T-helper 1 cell treated with Interleukin-12 subunit alpha and Interleukin-12 subunit beta and Interleukin-4 antibody, amounts not matched to agents 30 ng/mL and 1 ng/mL, for 36 hours (primary cell): ENCODE measurements at regions not wholly inside any gene's neighbourhood (a gene's known extent, or its start where the extent isn't known, plus 50 kb on each side); places are given as distances from the start of the nearest gene placed in this dataset.
"Not testable (repeated sequence)": the region's sequence is repeated elsewhere in the genome, so short reads cannot be mapped to it uniquely, and the experiment has no call there.

Experiments used
- intact Hi-C: fragments of 100-400 bp; cut with micrococcal nuclease; formaldehyde crosslinking; loops from one replicate; pipeline ENCODE4 v1.15.1; 2024

DNA sequence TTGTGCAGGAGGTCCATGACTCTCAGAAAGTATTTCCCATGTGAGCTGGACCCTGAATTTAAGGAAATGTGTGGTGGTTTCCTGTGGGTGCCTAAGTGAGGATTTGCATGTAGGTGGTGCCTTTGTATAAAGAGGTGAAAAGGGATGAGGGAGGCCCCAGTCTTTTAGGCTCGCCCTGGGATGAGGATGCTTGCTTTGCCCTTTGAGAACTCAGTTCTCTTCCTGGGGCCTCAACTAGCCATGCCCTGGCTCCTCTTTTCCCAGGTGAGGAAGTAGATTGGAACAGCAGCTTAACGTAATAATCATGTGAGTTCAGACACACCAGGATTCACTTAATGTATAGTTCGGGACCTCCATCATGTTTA is 486.0 kb downstream of the TMEM121 start:
- intact Hi-C loops: loop anchor here (5.0 kb wide), 1 partner anchor 175 kb away; no protein-coding TSS in a partner anchor

DNA sequence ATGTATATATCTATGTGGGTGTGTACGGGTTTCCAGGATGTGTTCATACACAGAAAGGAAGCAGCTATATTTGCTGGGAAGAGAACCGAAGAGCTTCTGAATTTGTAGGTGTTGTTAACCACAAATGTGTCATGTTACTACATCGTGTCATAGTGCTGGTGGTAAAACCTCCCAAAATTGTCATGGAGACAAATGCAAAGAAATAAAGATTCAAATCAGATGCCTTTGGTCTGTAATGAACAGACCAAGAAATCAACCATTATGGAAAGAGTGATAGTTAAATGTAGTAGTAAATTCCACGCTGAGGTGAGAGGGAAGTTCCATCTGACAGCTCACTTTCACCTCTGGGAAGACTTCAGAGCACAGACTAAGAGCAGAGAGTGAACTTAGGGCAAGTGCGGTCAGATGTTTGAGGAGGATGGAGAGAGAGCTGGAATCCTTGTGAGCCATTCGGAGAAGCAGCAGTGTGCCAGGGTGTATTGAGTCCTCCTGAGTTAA is 487.5 kb downstream of the TMEM121 start:
- intact Hi-C loops: loop anchor here (1.0 to 5.0 kb wide), 2 partner anchors 9 to 173 kb away; no protein-coding TSS in a partner anchor

DNA sequence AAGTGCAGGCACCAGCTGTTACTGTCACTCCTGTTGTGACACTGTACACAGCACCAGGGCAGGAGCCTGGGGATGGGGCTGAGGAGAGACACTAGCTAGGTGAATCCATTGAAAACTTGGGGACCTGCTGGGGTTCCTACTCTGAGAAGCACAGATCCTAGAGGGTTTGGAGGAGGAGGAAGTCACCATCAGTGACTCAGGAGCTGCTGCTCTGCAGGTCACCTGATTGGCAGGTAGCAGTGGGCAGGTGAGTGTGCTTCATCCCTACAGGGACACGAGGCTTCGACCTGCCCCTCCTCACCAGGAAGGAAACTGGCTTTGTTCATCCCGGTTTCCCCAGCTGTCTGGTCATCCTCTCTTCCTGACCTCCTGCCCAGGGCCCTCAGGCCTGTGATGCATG is 491.6 kb downstream of the TMEM121 start:
- intact Hi-C loops: not testable (repeated sequence)

DNA sequence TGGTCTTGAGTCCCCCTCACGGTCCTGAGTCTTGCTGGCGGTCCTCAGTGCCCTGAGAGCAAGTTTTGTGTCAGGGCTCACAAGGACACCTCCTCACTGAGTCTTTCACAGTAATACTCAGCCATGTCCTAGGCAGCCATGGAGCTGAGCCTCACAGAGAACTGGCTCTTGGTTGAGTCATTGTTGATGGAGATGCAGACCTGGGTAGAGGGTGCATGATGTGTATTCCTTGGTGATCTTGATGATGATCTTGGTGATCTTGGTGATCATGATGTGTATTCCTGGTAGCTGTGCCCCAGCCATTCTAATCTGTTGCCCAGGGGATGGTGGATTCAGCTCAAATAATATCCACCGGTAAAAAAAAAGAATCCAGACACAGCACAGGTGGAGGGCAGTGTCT is 495.4 kb downstream of the TMEM121 start:
- intact Hi-C loops: no loop called here

DNA sequence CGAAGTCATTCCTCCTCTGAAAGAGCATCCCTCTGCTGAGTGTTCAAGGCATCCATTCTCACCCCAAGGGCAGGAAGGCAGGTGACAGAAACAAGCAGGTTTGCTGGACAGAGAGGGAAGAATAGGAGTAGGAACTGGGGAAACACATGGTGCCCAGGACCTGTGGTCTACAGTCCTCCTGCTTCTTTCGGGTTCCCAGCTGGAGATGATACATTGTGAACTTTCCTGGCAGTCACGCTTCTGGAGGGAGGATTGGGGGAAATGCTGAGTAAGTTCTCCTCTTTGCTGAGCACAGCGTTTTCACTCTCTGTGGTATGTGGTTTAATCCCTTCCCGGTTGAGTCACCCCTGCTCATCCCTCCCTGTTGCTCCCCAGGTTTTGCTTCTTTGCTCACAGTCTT is 496.3 kb downstream of the TMEM121 start:
- intact Hi-C loops: not testable (repeated sequence)

DNA sequence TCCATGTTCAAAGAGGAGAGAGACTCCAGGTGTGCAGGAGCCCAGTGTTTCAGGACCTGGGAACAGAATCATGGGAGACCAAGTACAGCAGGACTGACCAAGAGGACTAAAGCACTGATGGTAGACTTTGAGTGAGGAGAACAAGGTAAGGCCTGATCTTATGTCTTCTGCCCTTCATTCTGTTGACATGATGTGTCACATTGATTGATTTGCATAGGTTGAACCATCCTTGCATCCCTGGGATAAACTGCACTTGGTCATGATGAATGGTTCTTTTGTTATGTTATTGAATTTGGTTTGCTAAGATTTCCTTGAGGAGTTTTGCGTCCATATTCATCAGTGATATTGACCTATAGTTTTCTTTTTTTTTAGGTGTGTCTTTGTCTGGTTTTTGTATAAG is 497.0 kb downstream of the TMEM121 start:
- intact Hi-C loops: no loop called here

DNA sequence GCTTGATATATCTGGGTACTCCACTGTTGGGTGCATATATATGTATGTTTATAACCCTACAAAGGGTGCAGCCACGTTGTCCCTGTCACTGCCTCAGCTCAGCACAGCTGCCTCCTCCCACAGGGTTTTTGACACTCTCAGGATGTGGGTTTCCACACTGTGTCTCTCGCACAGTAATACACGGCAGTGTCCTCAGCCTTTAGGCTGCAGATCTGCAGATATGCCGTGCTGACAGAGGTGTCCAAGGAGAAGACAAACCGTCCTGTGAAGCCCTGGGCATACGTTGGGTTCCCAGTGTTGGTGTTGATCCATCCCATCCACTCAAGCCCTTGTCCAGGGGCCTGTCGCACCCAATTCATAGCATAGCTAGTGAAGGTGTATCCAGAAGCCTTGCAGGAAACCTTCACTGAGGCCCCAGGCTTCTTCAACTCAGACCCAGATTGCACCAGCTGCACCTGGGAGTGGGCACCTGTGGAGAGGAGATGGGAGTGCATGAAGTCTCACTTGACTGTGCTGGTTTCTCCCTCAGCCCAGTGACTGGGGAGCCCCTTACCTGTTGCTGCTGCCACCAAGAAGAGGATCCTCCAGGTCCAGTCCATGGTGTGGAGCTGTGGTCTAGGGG is 498.7 kb downstream of the TMEM121 start:
- intact Hi-C loops: loop anchor here (1.0 to 5.0 kb wide), 4 partner anchors 9 to 37 kb away; no protein-coding TSS in a partner anchor

DNA sequence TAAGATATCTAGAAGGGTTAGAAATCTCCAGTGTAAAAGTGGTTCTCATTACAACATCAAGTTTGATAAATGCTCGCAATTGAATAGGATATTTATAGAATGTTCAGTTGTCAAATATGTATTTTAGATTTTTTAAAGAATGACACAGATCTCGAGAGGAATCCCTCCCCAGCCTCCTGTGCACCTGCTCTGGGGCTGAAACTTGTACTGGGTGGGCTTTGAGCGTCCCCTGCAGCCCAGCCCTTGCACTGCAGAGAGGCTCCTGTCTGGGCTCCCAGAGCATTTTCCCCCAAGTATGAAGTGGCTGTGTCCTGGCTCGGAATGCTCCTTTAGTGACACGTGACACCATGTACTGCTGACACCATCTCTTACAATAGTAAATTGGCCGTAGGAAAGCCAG is 499.6 kb downstream of the TMEM121 start:
- intact Hi-C loops: loop anchor here (5.0 kb wide), 1 partner anchor 36 kb away; no protein-coding TSS in a partner anchor

DNA sequence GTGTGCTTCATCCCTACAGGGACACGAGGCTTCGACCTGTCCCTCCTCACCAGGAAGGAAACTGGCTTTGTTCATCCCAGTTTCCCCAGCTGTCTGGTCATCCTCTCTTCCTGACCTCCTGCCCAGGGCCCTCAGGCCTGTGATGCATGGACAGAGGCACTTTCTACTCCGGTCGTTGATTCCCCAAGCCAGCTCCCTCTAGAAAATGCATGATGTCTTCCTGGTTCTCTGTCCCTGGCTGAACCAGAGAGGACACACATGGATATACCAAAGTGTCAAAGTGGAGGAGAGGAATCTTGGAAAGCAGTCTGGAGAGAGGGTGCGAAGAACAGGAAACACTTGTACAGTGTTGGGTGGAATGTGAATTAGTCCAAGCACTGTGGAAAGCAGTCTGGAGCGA is 501.4 kb downstream of the TMEM121 start:
- intact Hi-C loops: loop anchor here (5.0 kb wide), 1 partner anchor 35 kb away; no protein-coding TSS in a partner anchor

DNA sequence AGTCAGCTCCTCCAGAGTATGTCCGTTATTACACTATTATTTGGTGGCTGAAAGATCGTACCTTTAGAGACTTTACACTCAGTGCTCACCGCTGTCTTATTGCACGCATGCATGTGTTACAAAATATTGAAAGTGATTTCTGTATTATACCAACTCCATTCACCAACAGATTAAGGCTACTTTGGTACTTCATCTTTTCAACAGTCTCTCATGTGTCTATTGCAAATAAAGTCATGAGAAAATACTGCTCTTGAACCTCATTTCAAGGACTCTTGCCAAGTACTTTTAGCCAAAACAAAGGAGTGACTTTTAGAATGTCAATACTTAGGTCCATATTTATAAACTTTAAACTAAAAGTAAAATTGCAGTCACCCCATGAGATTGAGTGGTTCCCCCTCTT is 503.6 kb downstream of the TMEM121 start:
- intact Hi-C loops: loop anchor here (5.0 kb wide), 1 partner anchor 32 kb away; no protein-coding TSS in a partner anchor

DNA sequence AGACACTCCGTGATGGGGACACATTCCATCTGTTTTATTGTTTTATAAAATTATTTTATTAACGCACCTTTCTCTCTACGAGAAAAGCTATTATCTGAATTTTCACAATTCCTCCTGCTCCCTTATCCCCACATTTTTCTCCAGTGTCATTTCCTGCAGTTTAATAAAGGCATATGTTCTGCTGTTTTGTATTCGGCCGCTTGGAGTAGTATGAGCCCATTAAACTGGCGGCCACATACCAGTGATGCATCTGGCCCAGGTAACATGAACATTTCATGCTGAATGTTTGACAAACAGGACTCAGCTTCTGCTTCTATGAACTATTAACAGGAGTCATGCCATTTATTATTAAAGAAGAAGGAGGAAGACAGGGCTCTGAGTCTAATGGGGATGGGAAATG is 511.0 kb downstream of the TMEM121 start:
- intact Hi-C loops: no loop called here

DNA sequence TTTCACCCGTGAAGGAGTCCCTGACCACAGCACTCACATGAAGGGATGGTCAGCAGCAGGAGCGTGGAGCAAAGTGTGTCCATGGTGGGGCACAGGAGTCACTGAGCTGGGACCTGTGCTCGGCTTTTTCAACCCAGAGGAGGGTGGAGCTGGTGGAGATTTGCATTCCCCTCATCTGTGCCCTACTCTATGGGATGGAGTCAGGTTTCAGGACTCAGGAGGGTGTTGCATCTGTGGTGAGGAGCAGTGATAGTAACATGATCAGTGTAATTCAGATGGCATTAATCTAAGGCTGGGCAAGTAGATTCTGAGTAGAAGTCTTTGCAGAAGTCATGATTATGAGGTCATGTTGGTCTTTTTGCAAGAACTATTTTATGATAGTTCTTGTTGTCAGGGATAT is 511.9 kb downstream of the TMEM121 start:
- intact Hi-C loops: loop anchor here (2.0 kb wide), 1 partner anchor 39 kb away; no protein-coding TSS in a partner anchor

DNA sequence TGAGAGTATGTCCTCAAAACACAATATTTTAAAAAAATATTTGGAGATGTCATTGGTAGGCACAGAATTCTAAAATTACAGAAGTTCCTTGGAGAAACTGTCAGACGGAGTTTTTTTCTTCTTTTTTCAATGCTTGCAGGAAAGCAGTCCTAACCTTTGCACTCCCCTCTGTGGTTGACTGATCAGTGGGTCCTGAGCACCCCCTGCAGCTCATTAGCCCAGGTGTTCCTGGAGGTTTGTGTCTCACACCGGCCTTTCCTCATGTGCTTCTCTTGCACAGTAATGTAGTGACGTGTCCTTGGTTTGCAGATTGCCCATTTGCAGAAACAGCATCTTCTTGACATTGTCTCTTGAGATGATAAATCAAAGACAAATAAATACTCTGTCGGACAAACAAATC is 513.0 kb downstream of the TMEM121 start:
- intact Hi-C loops: loop anchor here (2.0 kb wide), 1 partner anchor 41 kb away; no protein-coding TSS in a partner anchor

DNA sequence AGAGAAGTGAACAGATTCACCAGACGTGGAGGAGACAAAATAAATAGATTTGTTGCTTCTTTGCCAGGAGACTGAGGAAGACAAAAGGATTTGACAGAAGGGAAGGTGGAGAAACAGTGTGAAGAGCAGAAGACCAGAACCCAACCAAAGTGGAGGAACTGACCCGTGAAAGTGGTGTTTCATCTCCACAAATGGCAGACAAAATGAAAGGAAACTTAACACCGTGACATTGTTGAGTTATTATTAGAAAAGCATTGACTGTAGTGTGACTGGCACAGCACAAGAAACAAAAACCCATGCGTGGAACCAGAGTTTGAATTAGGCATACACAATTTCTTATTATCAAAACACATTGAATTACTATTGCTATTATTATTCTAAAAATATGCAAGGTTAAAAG is 518.1 kb downstream of the TMEM121 start:
- intact Hi-C loops: loop anchor here (2.0 kb wide), 2 partner anchors 34 to 70 kb away; no protein-coding TSS in a partner anchor

DNA sequence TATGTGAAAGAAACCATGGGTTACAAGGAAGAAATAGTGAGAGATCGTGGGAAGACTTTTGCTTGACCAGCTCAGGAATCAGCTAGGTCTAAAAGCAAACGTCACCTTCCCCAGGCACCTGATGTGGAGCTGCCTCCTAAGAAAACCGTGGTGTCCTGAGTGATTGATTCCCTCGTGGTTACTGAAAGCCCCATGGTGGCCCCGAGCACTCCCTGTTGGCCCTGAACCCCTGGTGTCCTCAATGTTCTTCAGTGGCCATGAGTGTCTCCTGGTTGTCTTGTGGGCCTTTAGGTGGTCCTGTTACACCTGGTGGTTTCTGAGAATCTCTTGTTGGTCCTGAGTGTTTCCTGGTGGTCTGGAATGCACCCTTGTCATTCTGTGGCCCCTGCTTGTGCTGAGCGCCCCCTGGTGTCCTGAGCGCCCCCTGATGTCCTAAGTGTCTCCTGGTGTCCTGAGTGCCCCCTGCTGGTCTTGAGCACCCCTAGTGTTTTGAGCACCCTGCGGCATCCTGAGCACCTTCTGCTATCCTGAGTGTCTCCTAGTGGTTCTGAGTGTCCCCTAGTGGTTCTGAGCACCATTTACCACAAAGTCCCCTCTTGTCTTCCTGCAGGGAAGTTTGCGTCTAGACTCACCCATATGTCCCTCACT is 518.7 kb downstream of the TMEM121 start:
- intact Hi-C loops: loop anchor here (1.0 to 2.0 kb wide), 3 partner anchors 20 to 70 kb away; no protein-coding TSS in a partner anchor

DNA sequence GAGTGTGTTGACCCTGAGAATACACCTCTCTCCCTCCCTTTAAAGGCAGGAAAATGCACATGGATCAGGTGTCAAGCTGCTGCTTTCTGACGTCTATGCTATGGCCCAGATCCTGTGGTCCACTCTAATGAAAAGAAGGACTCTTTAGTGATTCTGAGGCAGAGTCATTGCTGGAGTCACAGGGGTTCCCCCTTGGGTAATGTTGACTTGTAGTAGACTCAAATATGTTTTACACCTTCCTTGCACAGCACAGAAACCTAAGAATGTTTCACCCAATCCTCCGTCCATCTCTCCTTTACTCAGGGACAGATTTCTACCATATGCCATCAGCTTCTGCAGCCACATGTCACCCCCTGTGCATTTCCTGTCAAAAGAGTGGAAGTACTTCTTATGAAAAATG is 525.4 kb downstream of the TMEM121 start:
- intact Hi-C loops: no loop called here

DNA sequence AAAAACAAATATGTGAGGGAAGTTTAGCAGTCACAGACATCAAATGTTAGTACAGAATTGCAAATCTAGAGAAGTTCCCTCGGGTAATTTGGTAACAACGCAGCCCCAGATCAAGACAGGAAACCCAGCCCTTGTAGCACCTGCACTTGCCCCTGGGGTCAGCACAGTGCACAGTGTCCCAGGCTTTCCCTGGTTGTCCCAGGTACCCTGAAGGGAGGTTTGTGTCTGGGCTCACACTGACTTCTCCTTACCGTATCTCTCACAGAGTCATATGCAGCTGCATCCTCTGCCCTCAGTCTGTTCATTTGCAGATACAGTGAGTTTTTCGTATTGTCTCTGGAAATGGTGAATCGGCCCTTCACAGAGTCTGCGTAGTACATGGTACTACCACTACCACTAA is 528.9 kb downstream of the TMEM121 start:
- intact Hi-C loops: no loop called here

DNA sequence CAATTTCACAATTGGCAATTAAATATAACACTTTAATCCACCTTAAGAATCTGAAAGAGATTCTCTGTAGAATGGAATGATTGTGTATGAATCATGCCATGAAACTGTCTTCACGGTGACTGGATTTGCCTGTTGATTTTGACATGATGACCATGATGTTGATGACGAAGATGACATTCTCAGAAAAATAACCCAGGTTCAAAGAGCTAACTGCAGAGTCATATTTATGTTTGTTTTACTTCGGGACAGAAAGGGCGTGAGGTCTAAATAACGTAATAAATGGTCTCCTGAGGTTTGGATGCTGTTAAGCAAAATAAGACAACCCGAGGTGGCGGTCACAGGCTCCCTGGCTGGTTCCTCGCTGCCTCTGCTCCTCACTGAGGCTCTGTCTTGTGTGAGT is 532.0 kb downstream of the TMEM121 start:
- intact Hi-C loops: no loop called here

DNA sequence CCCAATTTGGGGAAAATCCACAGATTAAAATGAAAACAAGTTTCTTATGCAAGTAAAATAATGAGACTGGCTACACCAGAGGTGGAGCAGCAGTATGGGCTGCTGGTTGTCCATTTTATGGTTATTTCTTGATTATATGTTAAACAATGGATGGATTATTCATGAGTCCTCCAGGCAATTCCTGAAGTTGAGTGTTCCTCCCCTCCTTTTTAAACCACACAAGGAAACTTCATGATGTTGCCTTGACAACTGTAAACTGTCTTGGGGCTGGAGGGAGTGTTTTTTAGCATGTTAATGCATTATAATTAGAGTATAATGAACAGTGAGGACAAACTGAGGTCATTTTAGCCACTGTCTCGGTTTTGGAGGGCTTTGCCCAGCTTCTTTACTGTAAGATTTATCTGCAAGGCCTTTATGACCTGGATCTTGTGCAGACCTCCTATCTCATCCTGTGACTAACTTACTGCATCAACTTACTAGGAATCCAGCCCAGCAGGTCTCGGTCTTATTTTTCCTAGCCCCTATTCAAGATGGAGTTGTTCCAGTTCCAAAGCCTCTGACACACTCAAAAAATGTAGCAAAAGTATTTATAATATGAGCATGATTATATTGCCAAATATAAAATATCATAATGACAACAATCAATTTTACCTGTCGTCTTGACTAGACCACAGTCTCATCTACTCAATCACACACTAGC is 534.0 kb downstream of the TMEM121 start:
- intact Hi-C loops: loop anchor here (5.0 kb wide), 1 partner anchor 33 kb away; no protein-coding TSS in a partner anchor

DNA sequence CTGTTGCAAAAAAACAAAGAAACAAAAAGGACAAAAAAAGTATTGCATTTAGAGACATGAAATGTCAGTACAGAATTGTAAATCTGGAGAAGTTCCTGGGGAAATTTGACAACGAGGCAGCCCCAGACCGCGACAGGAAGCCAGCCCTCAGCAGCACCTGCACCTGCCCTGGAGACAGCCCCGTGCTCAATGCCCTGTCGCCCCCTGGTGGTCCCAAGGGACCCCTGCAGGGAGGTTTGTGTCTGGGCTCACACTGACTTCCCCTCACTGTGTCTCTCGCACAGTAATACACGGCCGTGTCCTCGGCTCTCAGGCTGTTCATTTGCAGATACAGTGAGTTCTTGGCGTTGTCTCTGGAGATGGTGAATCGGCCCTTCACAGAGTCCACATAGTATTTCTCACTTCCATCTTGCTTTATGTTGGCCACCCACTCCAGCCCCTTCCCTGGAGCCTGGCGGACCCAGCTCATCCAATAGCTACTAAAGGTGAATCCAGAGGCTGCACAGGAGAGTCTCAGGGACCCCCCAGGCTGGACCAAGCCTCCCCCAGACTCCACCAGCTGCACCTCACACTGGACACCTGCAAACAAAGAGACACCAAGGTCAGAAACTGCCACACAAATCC is 535.6 kb downstream of the TMEM121 start:
- intact Hi-C loops: loop anchor here (5.0 kb wide), 1 partner anchor 35 kb away; no protein-coding TSS in a partner anchor
